Uterus (tissue), 3 donors: ENCODE measurements at regions not wholly inside any gene's neighbourhood (a gene's known extent, or its start where the extent isn't known, plus 50 kb on each side); places are given as distances from the start of the nearest gene placed in this dataset.
A peak's percentile ranks its signal among the peaks of the same experiment; 100 is the strongest.

Source experiments
- DNase-seq, 2 donors: peaks; one replicate each; pipeline ENCODE4 v3.0.0-alpha.2; 2019 to 2020
- H3K27ac ChIP-seq, 2 donors: fragments of 200-600 bp; sonication (generic); 1 replicate in 1 of 2; 2 replicates in 1 of 2; pipeline ENCODE4 v1.5.1; 2016 to 2018
- H3K27me3 ChIP-seq, 2 donors: fragments of 200-600 bp; sonication (generic); one replicate each; pipeline ENCODE4 v1.5.1; 2018 to 2019; ENCODE audit warnings: control low read depth in 1 of 2
- H3K36me3 ChIP-seq, 2 donors: fragments of 200-600 bp; sonication (generic); one replicate each; pipeline ENCODE4 v1.5.1; 2019; ENCODE audit warnings: control low read depth in 1 of 2
- H3K4me1 ChIP-seq, 2 donors: fragments of 200-600 bp; sonication (generic); one replicate each; pipeline ENCODE4 v1.5.1; 2018 to 2019; ENCODE audit warnings: control low read depth in 1 of 2
- H3K4me3 ChIP-seq, 2 donors: fragments of 200-600 bp; sonication (generic); 1 replicate in 1 of 2; 2 replicates in 1 of 2; pipeline ENCODE4 v1.5.1; 2018 to 2019; ENCODE audit warnings: mild to moderate bottlenecking in 1 of 2
- H3K9me3 ChIP-seq, 2 donors: fragments of 200-600 bp; sonication (generic); one replicate each; pipeline ENCODE4 v1.5.1; 2019; ENCODE audit warnings: control low read depth in 1 of 2
- POLR2A ChIP-seq, 2 donors: fragments of 450-650 bp; IDR thresholded peaks; one replicate each; pipeline ENCODE4 v1.6.1; 2016; ENCODE audit warnings: antibody characterized with exemption in 2 of 2, mild to moderate bottlenecking in 1 of 2, moderate library complexity in 1 of 2
- intact Hi-C: fragments of 100-400 bp; cut with DNase I; formaldehyde crosslinking; loops from one replicate; pipeline ENCODE4 v1.15.1; 2023; ENCODE audit warnings: low total_unique reads
- TF ChIP-seq, protein P1 (sequence below), 4 experiments: fragments of 200-600 bp in 2 of 4; fragments of 450-650 bp in 2 of 4; sonication (generic) in 2 of 4; IDR thresholded peaks; one replicate each; pipeline ENCODE4 v1.5.1; 2016 to 2019; ENCODE audit warnings: antibody characterized with exemption in 4 of 4, mild to moderate bottlenecking in 2 of 4, moderate library complexity in 1 of 4
- donor health status: DM: yes; HTN: yes; CAD: no.

DNA sequence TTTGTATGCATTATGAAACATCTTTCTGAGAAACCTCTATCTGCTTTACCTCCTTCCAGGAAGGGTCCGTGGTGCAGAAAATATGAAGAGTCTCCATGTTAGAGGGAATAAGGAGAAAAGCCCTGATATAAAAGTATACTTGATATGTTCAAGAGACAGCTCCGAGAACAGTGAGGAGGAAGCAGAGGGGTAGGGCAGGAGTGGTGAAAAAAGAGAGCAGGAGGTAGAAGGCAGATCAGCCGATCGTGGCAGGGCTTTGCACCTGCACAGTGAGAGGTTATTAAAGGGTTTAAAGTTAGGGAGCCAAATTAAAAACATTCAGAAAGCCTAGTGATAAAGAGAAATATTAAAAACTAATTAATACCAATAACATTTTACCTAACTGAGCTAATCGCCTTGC is 419.7 kb downstream of the FAT4 start:
- no peaks in the 10 kb centered on the region for H3K9me3 ChIP-seq
- no peak overlapping the region for H3K27ac ChIP-seq
- no peaks in the 10 kb centered on the region for H3K36me3 ChIP-seq
- H3K4me1 ChIP-seq = no peaks in the 10 kb centered on the region
- TF ChIP-seq POLR2A (IDR thresholded peaks at IDR 0.05) = no peak
- TF ChIP-seq, protein P1, sequence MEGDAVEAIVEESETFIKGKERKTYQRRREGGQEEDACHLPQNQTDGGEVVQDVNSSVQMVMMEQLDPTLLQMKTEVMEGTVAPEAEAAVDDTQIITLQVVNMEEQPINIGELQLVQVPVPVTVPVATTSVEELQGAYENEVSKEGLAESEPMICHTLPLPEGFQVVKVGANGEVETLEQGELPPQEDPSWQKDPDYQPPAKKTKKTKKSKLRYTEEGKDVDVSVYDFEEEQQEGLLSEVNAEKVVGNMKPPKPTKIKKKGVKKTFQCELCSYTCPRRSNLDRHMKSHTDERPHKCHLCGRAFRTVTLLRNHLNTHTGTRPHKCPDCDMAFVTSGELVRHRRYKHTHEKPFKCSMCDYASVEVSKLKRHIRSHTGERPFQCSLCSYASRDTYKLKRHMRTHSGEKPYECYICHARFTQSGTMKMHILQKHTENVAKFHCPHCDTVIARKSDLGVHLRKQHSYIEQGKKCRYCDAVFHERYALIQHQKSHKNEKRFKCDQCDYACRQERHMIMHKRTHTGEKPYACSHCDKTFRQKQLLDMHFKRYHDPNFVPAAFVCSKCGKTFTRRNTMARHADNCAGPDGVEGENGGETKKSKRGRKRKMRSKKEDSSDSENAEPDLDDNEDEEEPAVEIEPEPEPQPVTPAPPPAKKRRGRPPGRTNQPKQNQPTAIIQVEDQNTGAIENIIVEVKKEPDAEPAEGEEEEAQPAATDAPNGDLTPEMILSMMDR (IDR thresholded peaks at IDR 0.05) = no peak
- intact Hi-C loops = no loop called here
- no peaks in the 10 kb centered on the region for H3K27me3 ChIP-seq
- DNase-seq = no peak
- H3K4me3 ChIP-seq = no peak overlapping the region

DNA sequence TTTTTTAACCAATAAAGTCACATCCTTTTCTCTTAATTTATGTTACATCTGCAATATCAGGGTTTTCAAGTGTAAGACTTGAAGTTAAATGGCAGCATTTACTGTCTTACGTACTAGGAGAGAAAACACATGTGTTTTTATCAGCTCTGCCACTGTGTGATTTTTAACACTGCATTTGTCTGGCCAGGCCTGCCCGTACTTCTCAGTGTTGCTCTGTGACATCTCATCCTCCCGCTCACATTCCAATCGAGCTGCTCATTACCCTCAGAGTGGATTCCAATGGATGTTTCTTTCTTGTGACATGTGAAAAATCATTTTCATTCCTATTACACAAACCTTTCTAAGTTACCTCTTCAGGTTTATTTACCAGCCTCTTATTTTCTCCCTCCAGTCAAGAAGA is 420.3 kb downstream of the FAT4 start:
- intact Hi-C loops = no loop called here
- Histone ChIP-seq H3K27me3 (no peaks in the 10 kb centered on the region), H3K4me3 (no peak overlapping the region), H3K27ac (no peak overlapping the region), H3K9me3 (no peaks in the 10 kb centered on the region), H3K36me3 (no peaks in the 10 kb centered on the region), H3K4me1 (no peaks in the 10 kb centered on the region)
- TF ChIP-seq POLR2A (IDR thresholded peaks at IDR 0.05) = no peak
- TF ChIP-seq, protein P1 (IDR thresholded peaks at IDR 0.05) = no peak
- no peak for DNase-seq

DNA sequence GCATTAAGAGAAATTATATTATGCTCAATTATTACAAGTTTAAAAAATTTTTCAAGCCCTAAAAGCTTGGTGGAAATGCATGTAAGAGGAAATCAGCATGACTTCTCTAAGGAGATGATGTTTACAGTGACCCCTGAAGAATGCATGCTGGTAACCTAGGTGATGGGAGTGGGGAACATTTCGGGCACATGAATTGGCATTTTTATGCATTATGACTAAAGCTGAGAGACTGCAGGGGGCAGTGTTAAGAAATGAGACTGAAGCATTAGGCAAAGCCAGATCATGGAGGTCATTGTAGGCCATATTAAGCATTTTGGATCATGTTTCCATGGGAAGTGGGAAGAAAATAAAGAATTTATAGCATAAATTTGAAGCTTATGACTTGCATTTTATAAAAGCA is 421.3 kb downstream of the FAT4 start:
- no peak for DNase-seq
- Histone ChIP-seq H3K9me3 (no peaks in the 10 kb centered on the region), H3K27me3 (no peaks in the 10 kb centered on the region), H3K4me1 (no peaks in the 10 kb centered on the region), H3K27ac (no peak overlapping the region), H3K36me3 (no peaks in the 10 kb centered on the region), H3K4me3 (no peak overlapping the region)
- intact Hi-C loops = no loop called here
- no peak for TF ChIP-seq POLR2A (IDR thresholded peaks at IDR 0.05)
- TF ChIP-seq, protein P1 (IDR thresholded peaks at IDR 0.05) = no peak

DNA sequence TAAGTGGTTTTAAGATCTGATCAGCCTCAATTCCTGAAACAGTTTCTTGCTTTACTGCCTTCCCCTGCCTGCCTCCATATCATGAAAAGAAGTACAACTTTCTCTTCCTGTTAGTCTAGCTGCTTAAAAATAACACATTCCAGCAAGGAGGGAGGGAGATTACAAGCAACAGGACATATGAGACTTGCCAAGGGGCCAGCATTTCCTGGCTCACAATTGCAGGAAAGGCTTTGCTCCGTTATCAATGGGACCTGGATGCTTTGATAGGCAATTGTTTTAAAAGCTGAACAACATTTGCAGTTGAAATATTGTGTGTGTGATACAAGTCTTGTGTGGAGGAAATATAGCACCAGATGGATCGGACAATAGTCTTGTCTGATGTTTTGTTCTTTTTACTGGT is 425.0 kb downstream of the FAT4 start:
- Histone ChIP-seq H3K9me3 (no peaks in the 10 kb centered on the region), H3K4me1 (no peaks in the 10 kb centered on the region), H3K27ac (peak overlapping the region in 1 of 2 donors; percentile 10), H3K36me3 (no peaks in the 10 kb centered on the region), H3K27me3 (no peaks in the 10 kb centered on the region), H3K4me3 (no peak overlapping the region)
- no peak for DNase-seq
- intact Hi-C loops = no loop called here
- no peak for TF ChIP-seq POLR2A (IDR thresholded peaks at IDR 0.05)
- TF ChIP-seq, protein P1 (IDR thresholded peaks at IDR 0.05) = no peak

DNA sequence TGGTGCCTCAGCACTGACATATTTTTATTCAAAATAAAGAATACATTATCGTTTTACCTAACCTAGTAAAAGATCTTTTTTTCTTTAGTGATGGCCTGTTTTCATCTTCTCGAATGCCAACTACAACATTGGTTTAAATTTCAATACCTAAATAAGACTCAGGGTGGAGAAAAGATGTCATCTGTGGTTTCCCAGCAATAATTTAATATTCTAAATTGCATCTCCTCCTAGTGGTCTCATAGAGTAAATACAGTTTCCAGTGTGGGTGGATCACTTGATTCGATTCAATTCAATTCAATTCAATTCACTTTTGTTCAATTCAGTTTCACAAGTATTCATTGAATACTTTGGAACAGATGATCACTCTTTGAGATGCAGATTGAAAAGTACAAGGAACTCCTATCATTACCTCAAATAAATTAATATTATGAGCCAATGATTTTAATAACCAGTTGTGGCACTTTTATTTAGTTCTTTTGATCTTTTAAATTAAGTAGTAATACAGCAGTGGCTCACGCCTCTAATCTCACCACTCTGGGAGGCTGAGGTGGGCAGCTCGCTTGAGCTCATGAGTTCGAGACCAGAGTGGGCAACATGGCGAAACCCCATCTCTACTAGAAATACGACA is 427.2 kb downstream of the FAT4 start:
- no peak overlapping the region for H3K27ac ChIP-seq
- no peak for TF ChIP-seq POLR2A (IDR thresholded peaks at IDR 0.05)
- TF ChIP-seq, protein P1 (IDR thresholded peaks at IDR 0.05) = peak in 3 of 4 experiments; percentile 26 to 46 (median 39)
- H3K4me1 ChIP-seq = no peaks in the 10 kb centered on the region
- H3K9me3 ChIP-seq = no peaks in the 10 kb centered on the region
- intact Hi-C loops = no loop called here
- no peak for DNase-seq
- H3K4me3 ChIP-seq = no peak overlapping the region
- no peaks in the 10 kb centered on the region for H3K36me3 ChIP-seq
- no peaks in the 10 kb centered on the region for H3K27me3 ChIP-seq
